Kidney epithelial cell (primary cell): ENCODE measurements at regions not wholly inside any gene's neighbourhood (a gene's known extent, or its start where the extent isn't known, plus 50 kb on each side); places are given as distances from the start of the nearest gene placed in this dataset.

Experiments
- DNase-seq: peaks from one replicate; pipeline ENCODE4 v3.0.0-alpha.2; 2010; ENCODE audit warnings: low read depth
- H3K27me3 ChIP-seq: 2 replicates; pipeline ENCODE4 v1.6.0; 2011; ENCODE audit warnings: low read length; ENCODE audit not compliant: control insufficient read depth, insufficient read depth
- H3K36me3 ChIP-seq: 2 replicates; pipeline ENCODE4 v1.5.1; 2011; ENCODE audit warnings: low read length; ENCODE audit not compliant: control insufficient read depth, insufficient read depth
- H3K4me3 ChIP-seq: 2 replicates; pipeline ENCODE4 v1.5.1; 2011; ENCODE audit warnings: low read depth, mild to moderate bottlenecking, control low read depth, low read length
- TF ChIP-seq, protein P1 (sequence below): IDR thresholded peaks from 2 replicates; pipeline ENCODE4 v1.5.1; 2011; ENCODE audit warnings: mild to moderate bottlenecking, moderate library complexity, low read length, control low read depth, inconsistent platforms; ENCODE audit not compliant: insufficient read depth, poor library complexity, severe bottlenecking

DNA sequence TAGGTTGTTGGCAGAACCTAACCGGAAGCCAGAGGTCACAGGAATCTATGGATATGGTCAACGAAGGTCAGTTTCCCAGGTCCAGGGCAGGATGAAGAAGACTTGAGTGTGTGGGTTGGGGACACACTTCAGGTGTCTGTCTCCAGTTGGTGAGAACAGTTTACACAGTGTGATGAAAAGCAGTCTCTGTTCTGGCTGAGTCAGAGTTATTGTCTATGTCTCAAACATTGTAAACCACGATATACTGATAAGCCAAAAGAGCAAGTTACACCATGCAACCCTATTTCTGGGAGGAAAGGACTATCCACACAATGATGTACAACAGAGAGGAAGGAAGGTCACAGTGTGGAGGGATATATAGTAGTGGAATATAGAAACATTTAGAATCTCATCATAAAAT lies 187.1 kb upstream of the C1QTNF7 start:
- TF ChIP-seq, protein P1, sequence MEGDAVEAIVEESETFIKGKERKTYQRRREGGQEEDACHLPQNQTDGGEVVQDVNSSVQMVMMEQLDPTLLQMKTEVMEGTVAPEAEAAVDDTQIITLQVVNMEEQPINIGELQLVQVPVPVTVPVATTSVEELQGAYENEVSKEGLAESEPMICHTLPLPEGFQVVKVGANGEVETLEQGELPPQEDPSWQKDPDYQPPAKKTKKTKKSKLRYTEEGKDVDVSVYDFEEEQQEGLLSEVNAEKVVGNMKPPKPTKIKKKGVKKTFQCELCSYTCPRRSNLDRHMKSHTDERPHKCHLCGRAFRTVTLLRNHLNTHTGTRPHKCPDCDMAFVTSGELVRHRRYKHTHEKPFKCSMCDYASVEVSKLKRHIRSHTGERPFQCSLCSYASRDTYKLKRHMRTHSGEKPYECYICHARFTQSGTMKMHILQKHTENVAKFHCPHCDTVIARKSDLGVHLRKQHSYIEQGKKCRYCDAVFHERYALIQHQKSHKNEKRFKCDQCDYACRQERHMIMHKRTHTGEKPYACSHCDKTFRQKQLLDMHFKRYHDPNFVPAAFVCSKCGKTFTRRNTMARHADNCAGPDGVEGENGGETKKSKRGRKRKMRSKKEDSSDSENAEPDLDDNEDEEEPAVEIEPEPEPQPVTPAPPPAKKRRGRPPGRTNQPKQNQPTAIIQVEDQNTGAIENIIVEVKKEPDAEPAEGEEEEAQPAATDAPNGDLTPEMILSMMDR = no peak
- no peak for DNase-seq
- Histone ChIP-seq H3K27me3 (no peaks in the 10 kb centered on the region), H3K4me3 (no peak overlapping the region), H3K36me3 (no peaks in the 10 kb centered on the region)

DNA sequence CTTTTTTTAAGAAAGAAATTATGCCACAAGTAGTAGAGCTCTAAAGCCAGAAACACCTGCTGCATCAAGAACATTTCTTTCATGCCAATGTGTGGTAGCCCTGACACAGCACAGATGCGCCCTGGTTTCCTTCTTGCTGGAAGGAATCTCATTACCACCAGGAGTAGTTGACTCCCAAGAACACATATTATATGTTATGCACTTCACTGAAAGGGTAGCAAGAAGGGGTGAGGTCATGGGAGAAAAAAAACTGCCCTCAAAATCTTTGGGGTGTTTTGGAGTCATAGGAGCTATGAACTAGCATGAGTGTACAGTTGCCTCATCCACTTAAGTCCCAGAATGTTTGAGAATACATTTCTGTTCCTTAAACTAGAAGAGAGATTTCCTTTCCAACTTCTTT lies 185.8 kb upstream of the C1QTNF7 start:
- H3K36me3 ChIP-seq = no peaks in the 10 kb centered on the region
- no peak overlapping the region for H3K4me3 ChIP-seq
- no peaks in the 10 kb centered on the region for H3K27me3 ChIP-seq

DNA sequence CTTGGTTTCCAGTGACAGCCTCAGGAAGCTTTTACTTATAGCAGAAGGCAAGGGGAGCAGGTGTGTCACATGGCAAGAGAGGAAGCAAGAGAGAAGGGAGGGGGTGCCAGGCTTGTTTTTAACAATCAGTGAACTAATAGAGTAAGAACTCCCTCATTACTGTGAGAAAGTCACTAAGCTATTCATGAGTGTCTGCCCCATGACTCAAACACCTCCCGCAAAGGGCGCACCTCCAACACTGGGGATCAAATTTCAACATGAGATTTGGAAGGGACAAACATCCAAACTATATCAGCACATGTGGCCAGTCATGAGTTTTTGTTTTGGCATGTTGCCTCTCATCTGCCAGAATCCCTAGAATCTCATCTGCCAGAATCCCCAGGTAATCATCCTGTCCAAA lies 183.5 kb upstream of the C1QTNF7 start:
- Histone ChIP-seq H3K27me3 (no peaks in the 10 kb centered on the region), H3K36me3 (no peaks in the 10 kb centered on the region), H3K4me3 (no peak overlapping the region)
- TF ChIP-seq, protein P1 = no peak
- DNase-seq = no peak

More for the DNA sequence above, 185.8 kb upstream of the C1QTNF7 start:
- DNase-seq = no peak
- TF ChIP-seq, protein P1 = no peak

DNA sequence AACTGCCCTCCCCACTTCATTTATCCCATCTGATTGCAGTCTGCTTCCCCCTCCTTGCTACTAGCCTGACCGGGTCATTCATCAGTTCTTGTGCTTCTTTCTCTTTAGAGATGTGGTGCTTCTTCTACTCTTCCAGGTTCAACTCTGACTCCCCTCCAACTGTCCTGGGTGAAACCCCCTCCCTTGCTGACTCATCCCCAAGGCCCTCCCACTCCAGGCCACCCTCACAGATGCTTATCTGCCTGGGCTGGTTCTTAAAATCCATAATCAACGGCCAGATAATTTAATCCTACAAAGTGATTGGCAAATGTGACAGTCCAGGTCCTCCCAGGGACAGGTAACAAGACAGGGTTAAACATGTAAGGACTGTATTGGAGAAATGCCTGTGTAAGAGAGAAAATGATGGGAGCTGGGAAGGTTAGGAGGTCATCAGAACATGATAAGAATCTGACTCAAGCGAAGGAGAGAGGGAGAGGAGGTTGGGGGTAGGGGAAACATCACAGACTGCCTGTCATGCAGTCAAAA lies 182.8 kb upstream of the C1QTNF7 start:
- Histone ChIP-seq H3K36me3 (no peaks in the 10 kb centered on the region), H3K27me3 (no peaks in the 10 kb centered on the region), H3K4me3 (no peak overlapping the region)
- TF ChIP-seq, protein P1 = no peak
- no peak for DNase-seq

DNA sequence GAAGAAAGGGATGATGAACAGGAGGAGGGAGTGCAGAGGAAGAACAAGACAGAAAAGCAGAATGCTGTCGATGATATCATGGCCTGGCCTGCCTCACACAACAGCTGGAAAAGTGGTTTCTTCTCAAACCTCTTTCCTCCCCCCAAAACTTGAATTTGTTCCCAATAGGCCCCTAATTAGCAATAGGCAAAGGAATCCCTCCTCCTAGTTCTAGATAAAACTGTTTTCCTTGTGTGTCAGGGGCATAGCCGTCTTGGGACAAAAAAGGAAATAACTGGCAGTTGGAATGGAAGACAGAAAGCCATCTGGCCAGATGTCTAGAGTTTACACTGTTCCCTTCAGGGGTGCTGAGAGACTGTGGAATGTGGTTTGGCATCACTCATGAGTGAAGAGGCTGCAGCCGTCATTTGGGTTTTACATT lies 177.8 kb upstream of the C1QTNF7 start:
- no peak for DNase-seq
- TF ChIP-seq, protein P1 = no peak
- H3K4me3 ChIP-seq = no peak overlapping the region
- H3K36me3 ChIP-seq = no peaks in the 10 kb centered on the region
- H3K27me3 ChIP-seq = no peaks in the 10 kb centered on the region

DNA sequence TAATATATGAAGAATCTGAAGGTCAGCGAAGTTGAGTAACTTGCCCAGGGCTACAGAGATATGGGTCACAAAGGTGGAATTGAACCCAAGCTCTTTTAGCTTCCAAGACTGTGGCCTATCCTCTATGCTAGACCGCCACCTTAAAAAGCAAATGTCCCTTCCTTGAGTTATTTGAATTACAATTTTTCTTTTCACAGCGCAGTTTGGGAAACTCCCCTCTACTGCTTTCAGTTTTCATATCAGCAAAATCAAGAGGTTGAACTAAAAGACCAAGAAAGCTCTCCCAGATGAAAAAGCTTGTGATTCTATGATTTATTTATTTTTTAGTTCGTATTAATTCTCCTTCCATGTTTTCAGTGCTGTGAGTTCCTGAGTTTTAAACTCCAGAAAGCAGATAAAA lies 174.5 kb upstream of the C1QTNF7 start:
- TF ChIP-seq, protein P1 = no peak
- no peak overlapping the region for H3K4me3 ChIP-seq

More for the DNA sequence above, 174.5 kb upstream of the C1QTNF7 start:
- no peaks in the 10 kb centered on the region for H3K27me3 ChIP-seq
- H3K36me3 ChIP-seq = no peaks in the 10 kb centered on the region
- no peak for DNase-seq
